HG03469 (cell line): ENCODE measurements at regions not wholly inside any gene's neighbourhood (a gene's known extent, or its start where the extent isn't known, plus 50 kb on each side); places are given as distances from the start of the nearest gene placed in this dataset.

Source experiments
- ATAC-seq: cut with Tn5 transposase; IDR thresholded peaks from one replicate; pipeline ENCODE4 v1.9.1; 2021; ENCODE audit warnings: mild to moderate bottlenecking, moderate library complexity, moderate number of reproducible peaks; ENCODE audit not compliant: unreplicated experiment

DNA sequence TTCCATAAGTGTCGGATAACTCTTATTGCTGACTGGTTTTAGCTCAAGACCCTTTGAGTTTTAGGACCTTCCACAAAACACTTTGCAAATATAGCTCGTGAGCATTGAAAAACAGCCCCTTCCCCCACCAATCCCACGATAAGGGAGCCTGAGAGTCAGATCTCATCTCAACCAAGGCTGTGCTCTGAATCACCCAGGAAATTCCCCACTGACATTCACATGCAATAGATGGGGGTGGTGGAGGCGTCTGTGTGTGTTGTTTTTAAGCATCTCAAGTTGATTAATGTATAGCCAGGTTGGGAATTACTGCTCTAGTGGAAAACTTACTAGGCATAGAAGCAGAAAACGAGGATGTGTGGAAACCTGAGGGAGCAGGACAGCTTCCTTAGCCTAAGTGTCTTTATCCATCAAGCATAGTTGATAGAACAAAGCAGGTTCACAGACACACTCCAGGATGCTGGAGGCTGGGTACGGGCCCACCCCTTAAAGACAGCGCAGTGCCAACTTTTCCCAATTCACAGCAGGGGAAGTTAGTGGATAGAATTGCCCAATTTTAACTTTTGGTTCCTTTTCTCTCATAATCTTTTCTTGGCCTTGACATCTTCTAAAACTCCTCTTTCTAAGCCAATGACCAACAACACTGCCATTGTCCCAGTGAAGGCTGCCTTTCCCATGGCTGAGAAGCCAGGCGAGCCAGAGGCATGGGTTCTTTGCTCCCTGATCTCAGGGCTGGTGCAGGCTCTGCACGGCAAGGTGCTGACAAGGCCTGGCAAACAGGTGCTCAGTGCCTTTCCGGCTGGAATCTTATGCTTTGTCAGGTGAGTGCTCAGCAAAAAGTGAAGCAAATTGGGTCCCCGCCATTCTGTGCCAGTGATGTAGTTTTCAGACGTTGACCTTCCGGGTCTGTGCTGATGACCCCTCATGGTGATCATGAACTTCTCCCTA lies 98.5 kb upstream of the INSIG1 start:
- peak; percentile 55 for ATAC-seq

GRCh38 chr7:155201325-155202087 lies 96.2 kb upstream of the INSIG1 start:
- ATAC-seq, result no peak

DNA sequence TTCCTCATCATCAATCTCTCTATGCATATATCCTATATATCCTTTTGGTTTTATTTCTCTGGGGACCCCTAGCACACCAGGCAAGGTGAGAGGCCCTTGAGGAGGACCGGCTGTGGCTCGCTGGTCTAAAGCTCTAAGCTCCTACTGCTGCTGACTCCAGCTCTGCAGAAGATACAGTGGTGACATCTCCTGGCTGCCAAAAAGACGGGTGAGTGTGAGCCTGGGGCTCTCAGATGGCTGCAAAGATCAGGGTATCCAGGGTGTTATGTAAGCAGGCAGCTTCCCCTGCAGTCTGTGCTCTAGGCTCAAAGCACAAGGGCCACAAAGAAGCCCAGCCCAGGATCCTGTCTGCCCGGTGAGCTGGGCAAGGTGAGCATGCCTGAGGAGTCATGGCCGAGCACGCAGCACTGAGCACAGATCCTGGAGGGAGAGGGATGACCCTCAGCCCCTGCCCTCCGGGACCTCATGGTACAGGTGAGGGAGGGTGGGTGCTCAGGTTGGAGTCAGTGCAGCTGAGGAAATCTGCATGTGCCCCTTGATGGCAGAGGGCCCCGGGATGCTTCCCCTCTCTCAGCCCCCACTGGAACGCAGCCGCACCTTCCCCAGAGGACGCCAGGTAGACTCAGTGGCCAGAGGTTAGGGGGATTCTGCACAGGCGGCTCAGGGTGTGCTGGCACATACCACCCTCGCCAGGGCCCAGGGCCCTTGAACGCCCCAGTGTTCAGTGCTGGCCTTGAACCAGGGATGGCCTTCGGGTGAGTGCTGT lies 95.4 kb upstream of the INSIG1 start:
- no peak for ATAC-seq

- ATAC-seq, result no peak
These were observed 94.4 kb upstream of the INSIG1 start for GRCh38 chr7:155203059-155203881.

GRCh38 chr7:155203882-155204691 lies 93.6 kb upstream of the INSIG1 start:
- ATAC-seq, result no peak

DNA sequence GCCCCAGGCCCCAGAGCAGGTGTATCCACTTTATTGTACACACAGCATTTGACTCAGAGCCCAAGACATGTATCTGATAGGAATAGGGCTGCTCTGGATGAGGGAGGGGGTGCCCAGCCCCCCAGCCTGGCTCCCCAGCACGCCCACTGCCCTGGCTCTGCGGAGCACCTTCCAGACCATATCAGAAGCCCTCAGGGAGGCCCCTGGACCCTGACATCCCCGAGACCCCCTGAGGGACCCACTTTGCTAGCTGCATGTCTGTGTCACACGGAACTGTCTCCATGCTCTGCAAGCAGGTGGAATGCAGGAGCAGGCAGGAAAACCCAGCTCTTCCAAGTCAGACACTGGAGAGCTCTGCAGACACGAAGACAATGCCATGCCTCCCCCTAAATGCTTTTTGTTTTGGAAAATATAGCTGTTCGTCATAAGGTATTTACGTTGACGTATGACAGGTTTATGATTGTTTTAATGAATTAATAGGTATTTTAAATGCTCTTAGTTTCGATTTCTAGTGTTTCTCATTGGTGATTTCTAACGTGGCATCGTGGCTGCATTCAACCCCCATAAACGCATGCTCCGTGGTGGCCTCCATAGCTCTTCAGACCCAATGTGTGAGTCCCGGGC lies 92.8 kb upstream of the INSIG1 start:
- no peak for ATAC-seq

DNA sequence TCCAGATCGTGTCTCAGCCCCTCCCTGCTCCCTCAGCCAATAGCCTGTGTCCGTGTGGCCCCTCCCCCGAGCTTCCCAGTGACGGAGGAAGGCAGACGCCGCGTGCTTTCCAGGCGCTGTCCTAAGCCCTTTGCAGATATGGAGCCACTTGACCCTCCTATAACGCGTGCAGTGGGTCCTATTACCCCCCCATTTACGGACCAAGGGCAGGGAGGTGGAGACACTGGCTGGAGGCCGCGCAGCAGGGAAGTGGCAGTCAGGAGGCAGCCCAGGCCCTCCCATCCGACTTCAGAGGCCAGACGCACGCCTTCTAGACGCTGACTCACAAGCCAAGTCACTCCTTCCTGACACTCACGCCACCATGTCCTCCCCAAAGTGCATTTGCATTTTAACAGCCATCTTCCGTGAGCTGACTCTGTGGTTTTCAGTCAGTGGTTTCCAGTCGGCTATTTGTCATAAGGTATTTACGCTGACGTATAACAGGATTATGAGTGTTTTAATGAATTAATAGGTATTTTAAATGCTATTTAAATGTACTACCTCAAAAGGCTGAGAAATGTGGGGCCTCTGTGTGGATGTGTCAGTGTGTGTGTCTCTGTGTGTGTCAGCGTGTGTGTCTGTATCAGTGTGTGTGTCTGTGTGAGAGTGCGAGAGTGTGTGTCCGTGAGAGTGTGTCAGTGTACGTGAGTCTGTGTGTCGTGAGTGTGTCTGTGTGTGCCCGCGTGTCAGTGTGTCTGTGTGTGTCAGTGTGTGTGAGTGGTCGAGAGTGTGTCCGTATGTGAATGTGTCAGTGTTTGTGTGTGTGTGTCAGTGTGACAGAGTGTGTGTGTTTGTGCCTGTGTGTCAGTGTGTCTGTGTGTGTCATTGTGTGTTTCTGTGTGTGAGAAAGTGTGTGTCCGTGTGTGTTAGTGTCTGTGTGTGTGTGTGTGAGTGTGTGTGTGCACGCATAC lies 92.0 kb upstream of the INSIG1 start:
- peak; percentile 85 for ATAC-seq

DNA sequence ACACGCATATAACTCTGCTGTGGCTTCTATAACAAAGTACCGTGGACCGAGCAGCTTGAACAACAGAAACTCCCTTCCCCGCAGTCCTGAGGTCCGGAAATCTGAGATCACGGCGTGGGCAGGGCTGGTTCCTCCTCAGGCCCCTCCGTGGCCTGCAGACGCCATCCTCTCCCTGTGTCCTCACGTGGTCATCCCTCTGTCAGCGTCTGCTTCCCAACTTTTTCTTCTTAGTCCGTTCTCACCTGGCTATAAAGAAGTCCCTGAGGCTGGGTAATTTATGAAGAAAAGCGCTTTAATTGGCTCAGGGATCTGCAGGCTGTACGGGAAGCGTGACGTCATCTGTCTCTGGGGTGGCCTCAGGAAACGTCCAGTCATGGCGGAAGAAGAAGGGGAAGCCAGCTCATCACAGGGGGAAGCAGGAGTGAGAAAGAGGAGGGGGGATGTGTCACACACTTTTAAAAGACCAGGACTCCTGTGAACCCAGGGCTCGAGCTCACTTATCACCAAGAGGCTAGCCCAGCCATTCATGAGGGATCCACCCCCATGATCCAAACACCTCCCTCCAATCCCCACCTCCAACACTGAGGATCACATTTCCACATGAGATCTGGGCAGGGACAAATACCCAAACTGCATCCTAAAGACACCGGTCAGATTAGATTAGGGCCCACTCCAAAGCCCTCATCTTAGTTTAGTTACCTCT lies 91.2 kb upstream of the INSIG1 start:
- no peak for ATAC-seq

GRCh38 chr7:155207326-155208002 lies 90.2 kb upstream of the INSIG1 start:
- no peak for ATAC-seq

- no peak for ATAC-seq
These were observed 88.8 kb upstream of the INSIG1 start for GRCh38 chr7:155208681-155209477.

GRCh38 chr7:155209478-155210319 lies 88.0 kb upstream of the INSIG1 start:
- no peak for ATAC-seq

- no peak for ATAC-seq
These were observed 87.3 kb upstream of the INSIG1 start for GRCh38 chr7:155210356-155210755.

- no peak for ATAC-seq
These were observed 86.5 kb upstream of the INSIG1 start for GRCh38 chr7:155211173-155211572.

GRCh38 chr7:155211761-155212160 lies 85.9 kb upstream of the INSIG1 start:
- no peak for ATAC-seq
